SK-N-SH treated with all-trans-retinoic acid at 6 μM for 48 hours (cell line): ENCODE measurements at regions not wholly inside any gene's neighbourhood (a gene's known extent, or its start where the extent isn't known, plus 50 kb on each side); places are given as distances from the start of the nearest gene placed in this dataset.

Source experiments
- ARNTL ChIP-seq: fragments of 450-650 bp; formaldehyde crosslinking; IDR thresholded peaks from 2 replicates; pipeline ENCODE4 v1.5.0; 2020; ENCODE audit warnings: low read depth, mild to moderate bottlenecking, moderate library complexity, borderline replicate concordance
- GLIS3 ChIP-seq: fragments of 250-450 bp; sonication (Bioruptor Pico); IDR thresholded peaks from 2 replicates; pipeline ENCODE4 v1.5.0; 2020; ENCODE audit warnings: mild to moderate bottlenecking, moderate library complexity
- RARB ChIP-seq: fragments of 250-450 bp; sonication (Bioruptor Pico); IDR thresholded peaks from 2 replicates; pipeline ENCODE4 v1.8.0; 2021; ENCODE audit warnings: mild to moderate bottlenecking, moderate library complexity
- ZNF70 ChIP-seq: fragments of 450-650 bp; formaldehyde crosslinking; IDR thresholded peaks from 2 replicates; pipeline ENCODE4 v1.5.0; 2020; ENCODE audit warnings: mild to moderate bottlenecking, moderate library complexity
- TF ChIP-seq, protein P1 (sequence below): fragments of 250-450 bp; sonication (Bioruptor Pico); IDR thresholded peaks from 2 replicates; pipeline ENCODE4 v1.8.0; 2020; ENCODE audit warnings: mild to moderate bottlenecking, moderate library complexity, borderline replicate concordance

GRCh38 chr10:4137299-4137698, 352.3 kb upstream of the KLF6 start:
- TF ChIP-seq, protein P1, sequence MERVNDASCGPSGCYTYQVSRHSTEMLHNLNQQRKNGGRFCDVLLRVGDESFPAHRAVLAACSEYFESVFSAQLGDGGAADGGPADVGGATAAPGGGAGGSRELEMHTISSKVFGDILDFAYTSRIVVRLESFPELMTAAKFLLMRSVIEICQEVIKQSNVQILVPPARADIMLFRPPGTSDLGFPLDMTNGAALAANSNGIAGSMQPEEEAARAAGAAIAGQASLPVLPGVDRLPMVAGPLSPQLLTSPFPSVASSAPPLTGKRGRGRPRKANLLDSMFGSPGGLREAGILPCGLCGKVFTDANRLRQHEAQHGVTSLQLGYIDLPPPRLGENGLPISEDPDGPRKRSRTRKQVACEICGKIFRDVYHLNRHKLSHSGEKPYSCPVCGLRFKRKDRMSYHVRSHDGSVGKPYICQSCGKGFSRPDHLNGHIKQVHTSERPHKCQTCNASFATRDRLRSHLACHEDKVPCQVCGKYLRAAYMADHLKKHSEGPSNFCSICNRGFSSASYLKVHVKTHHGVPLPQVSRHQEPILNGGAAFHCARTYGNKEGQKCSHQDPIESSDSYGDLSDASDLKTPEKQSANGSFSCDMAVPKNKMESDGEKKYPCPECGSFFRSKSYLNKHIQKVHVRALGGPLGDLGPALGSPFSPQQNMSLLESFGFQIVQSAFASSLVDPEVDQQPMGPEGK (CRISPR knock-in tag) = no peak
- TF ChIP-seq ARNTL (no peak), RARB (CRISPR knock-in tag) (no peak), GLIS3 (CRISPR knock-in tag) (no peak), ZNF70 (CRISPR knock-in tag) (no peak)
